ENCODE measurements at regions not wholly inside any gene's neighbourhood (a gene's known extent, or its start where the extent isn't known, plus 50 kb on each side); places are given as distances from the start of the nearest gene placed in this dataset.

DNA sequence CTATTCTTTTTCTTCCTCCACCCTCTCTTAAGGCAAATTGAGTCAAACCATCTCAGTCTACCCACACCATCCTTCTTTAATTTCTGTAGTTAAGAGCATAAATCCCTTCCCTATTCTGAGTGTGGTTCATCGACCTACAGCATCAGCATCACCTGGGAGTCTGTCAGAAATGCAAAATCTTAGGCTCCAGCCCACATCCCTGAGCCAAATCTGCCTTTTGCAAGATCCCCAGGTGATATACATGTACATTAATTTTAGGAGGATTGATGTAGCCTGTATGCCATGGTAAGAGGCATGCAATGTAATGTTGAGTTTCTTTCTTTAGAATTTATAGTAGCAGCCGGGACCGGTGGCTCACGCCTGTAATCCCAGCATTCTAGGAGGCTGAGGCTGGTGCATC is 151.7 kb upstream of the TNP1 start:
- Histone ChIP-seq H3K4me3 (no peak overlapping the region), H3K9me3 (no peaks in the 10 kb centered on the region), H3K27me3 (replicated peaks; ENCODE audit: insufficient read depth) (no peaks in the 10 kb centered on the region), H3K4me1 (replicated peaks) (no peaks in the 10 kb centered on the region), H3K27ac (no peak overlapping the region), H3K36me3 (no peaks in the 10 kb centered on the region)
- intact Hi-C loops (cut with DNase I) = no loop called here
- TF ChIP-seq POLR2A (IDR thresholded peaks at IDR 0.05) = no peak
- TF ChIP-seq, protein P1, sequence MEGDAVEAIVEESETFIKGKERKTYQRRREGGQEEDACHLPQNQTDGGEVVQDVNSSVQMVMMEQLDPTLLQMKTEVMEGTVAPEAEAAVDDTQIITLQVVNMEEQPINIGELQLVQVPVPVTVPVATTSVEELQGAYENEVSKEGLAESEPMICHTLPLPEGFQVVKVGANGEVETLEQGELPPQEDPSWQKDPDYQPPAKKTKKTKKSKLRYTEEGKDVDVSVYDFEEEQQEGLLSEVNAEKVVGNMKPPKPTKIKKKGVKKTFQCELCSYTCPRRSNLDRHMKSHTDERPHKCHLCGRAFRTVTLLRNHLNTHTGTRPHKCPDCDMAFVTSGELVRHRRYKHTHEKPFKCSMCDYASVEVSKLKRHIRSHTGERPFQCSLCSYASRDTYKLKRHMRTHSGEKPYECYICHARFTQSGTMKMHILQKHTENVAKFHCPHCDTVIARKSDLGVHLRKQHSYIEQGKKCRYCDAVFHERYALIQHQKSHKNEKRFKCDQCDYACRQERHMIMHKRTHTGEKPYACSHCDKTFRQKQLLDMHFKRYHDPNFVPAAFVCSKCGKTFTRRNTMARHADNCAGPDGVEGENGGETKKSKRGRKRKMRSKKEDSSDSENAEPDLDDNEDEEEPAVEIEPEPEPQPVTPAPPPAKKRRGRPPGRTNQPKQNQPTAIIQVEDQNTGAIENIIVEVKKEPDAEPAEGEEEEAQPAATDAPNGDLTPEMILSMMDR (IDR thresholded peaks at IDR 0.05) = no peak
- no peak for TF ChIP-seq POLR2AphosphoS5 (IDR thresholded peaks at IDR 0.05)
- 94% methylated on average over 4 of the region's 4 CpGs for WGBS
- DNase-seq (ENCODE audit: low spot score) = no peak

DNA sequence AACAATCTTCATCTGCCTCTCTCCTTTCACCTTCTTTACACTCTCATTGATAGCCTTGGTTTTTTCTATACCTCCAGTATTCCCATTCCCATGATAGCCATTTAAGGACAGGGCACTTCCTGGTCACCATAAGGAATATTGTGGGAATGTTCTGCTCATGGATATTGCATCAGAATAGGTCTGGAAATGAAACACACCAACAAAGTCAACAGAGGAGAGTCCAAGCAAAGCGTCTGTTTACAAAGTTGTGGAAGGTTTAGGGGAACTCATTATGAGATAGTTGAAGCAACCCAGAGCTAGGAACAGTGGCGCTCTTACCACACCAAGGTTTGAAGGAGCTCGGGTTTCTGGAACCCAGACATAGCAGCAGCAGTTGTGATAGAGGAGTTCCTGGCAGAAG is 150.3 kb upstream of the TNP1 start:
- Histone ChIP-seq H3K27me3 (replicated peaks; ENCODE audit: insufficient read depth) (no peaks in the 10 kb centered on the region), H3K27ac (no peak overlapping the region), H3K4me1 (replicated peaks) (no peaks in the 10 kb centered on the region), H3K9me3 (no peaks in the 10 kb centered on the region), H3K4me3 (no peak overlapping the region), H3K36me3 (no peaks in the 10 kb centered on the region)
- TF ChIP-seq POLR2AphosphoS5 (IDR thresholded peaks at IDR 0.05) (no peak), POLR2A (IDR thresholded peaks at IDR 0.05) (no peak)
- TF ChIP-seq, protein P1 (IDR thresholded peaks at IDR 0.05) = no peak
- intact Hi-C loops (cut with DNase I) = no loop called here
- 92% methylated on average over 3 of the region's 3 CpGs for WGBS
- DNase-seq (ENCODE audit: low spot score) = no peak

DNA sequence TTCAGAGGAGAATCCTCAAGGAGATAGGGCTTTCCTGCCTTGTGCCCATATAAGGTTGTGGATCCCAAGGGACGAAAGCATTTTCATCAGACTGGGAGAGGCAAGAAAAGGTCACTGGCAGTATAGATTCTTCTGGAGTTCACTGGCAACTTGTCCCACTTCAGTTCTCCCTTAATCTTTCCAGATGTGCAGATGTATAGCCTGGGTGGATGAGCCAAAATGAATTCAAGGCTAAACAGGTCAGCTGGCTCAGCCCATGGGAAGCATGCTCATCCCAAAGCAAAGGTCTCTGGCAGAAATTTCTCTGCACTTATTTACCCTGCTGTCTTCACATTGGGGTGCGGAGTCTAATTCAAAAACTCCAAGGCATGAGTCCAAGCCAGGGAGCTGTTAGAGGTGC is 148.9 kb upstream of the TNP1 start:
- Histone ChIP-seq H3K9me3 (no peaks in the 10 kb centered on the region), H3K4me1 (replicated peaks) (no peaks in the 10 kb centered on the region), H3K36me3 (no peaks in the 10 kb centered on the region), H3K27me3 (replicated peaks; ENCODE audit: insufficient read depth) (no peaks in the 10 kb centered on the region), H3K4me3 (no peak overlapping the region), H3K27ac (no peak overlapping the region)
- 76% methylated on average over 2 of the region's 2 CpGs for WGBS
- TF ChIP-seq POLR2AphosphoS5 (IDR thresholded peaks at IDR 0.05) (no peak), POLR2A (IDR thresholded peaks at IDR 0.05) (no peak)
- TF ChIP-seq, protein P1 (IDR thresholded peaks at IDR 0.05) = no peak
- DNase-seq (ENCODE audit: low spot score) = no peak
- intact Hi-C loops (cut with DNase I) = no loop called here

DNA sequence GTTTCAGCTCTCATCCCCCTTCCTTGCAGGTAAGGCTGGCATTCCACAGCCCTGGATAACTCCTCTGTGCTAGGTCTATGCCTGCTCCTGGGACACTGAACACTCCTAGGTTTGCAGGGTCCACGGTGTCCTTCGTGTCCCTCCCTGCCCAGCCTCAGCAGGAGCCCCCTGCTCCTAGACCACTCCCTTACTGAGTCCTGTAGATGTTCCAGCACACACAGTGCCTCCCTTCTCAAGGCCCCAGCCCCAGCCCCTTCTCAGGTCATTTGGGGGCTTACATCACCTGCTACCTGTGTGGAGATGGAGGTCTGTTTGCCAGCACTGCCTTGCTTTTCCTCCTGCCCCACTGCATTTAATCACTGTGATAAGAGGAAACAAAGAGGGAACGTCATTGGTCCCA is 146.4 kb upstream of the TNP1 start:
- no peak overlapping the region for H3K27ac ChIP-seq
- TF ChIP-seq POLR2AphosphoS5 (IDR thresholded peaks at IDR 0.05) (no peak), POLR2A (IDR thresholded peaks at IDR 0.05) (no peak)
- TF ChIP-seq, protein P1 (IDR thresholded peaks at IDR 0.05) = no peak
- DNase-seq (ENCODE audit: low spot score) = no peak
- intact Hi-C loops (cut with DNase I) = no loop called here
- H3K4me3 ChIP-seq = no peak overlapping the region
- 91% methylated on average over 3 of the region's 3 CpGs for WGBS
- no peaks in the 10 kb centered on the region for H3K27me3 ChIP-seq (replicated peaks; ENCODE audit: insufficient read depth)
- H3K4me1 ChIP-seq (replicated peaks) = no peaks in the 10 kb centered on the region
- H3K9me3 ChIP-seq = no peaks in the 10 kb centered on the region
- H3K36me3 ChIP-seq = no peaks in the 10 kb centered on the region

DNA sequence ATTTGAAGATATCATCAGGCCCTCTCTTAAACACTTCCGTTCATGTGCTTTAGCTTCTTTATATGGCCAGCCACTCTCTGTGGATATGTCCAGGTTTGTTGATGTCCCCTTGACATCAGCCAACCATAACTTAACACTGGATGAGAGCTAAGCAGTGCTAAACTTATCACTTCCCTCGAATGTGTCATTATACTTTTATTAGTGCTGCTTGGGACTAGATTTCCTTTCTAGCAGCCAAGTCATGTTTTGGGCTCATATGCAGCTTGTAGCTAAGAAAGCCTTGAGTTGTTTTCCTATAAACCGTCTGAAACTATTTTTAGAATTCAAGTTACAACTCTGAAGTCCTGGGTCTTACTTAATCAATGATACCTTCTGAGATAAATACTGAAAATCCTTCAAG is 144.8 kb upstream of the TNP1 start:
- no peak for DNase-seq (ENCODE audit: low spot score)
- 57% methylated on average over 3 of the region's 3 CpGs for WGBS
- Histone ChIP-seq H3K27me3 (replicated peaks; ENCODE audit: insufficient read depth) (no peaks in the 10 kb centered on the region), H3K4me1 (replicated peaks) (no peaks in the 10 kb centered on the region), H3K9me3 (no peaks in the 10 kb centered on the region), H3K27ac (no peak overlapping the region), H3K36me3 (no peaks in the 10 kb centered on the region), H3K4me3 (no peak overlapping the region)
- no peak for TF ChIP-seq POLR2A (IDR thresholded peaks at IDR 0.05)
- no peak for TF ChIP-seq POLR2AphosphoS5 (IDR thresholded peaks at IDR 0.05)
- intact Hi-C loops (cut with DNase I) = no loop called here

Data from prostate gland (tissue), 2 donors.